Ovary (tissue), 7 donors: ENCODE measurements at regions not wholly inside any gene's neighbourhood (a gene's known extent, or its start where the extent isn't known, plus 50 kb on each side); places are given as distances from the start of the nearest gene placed in this dataset.

Experiments
- DNase-seq, 5 donors: peaks; one replicate each; pipeline ENCODE4 v3.0.0-alpha.2; 2019 to 2020
- H3K27ac ChIP-seq, 2 donors: fragments of 200-600 bp; one replicate each; pipeline versions ENCODE4 v1.5.1 to v1.8.0; 2019 to 2022
- H3K27me3 ChIP-seq: fragments of 200-600 bp; one replicate; pipeline ENCODE4 v1.8.0; 2022
- H3K36me3 ChIP-seq: fragments of 200-600 bp; sonication (generic); one replicate; pipeline ENCODE4 v1.5.1; 2019
- H3K4me1 ChIP-seq: one replicate; pipeline ENCODE4 v1.8.1; 2013; ENCODE audit warnings: mild to moderate bottlenecking, moderate library complexity; ENCODE audit not compliant: insufficient read depth
- H3K4me3 ChIP-seq: fragments of 200-600 bp; sonication (generic); one replicate; pipeline ENCODE4 v1.5.1; 2017
- H3K9me3 ChIP-seq, 2 donors: fragments of 200-600 bp in 1 of 2; sonication (generic) in 1 of 2; one replicate each; pipeline versions ENCODE4 v1.5.1 to v1.8.1; 2013 to 2019; ENCODE audit warnings: mild to moderate bottlenecking in 1 of 2, moderate library complexity in 1 of 2
- EP300 ChIP-seq: sonication (generic); formaldehyde crosslinking; IDR thresholded peaks from one replicate; pipeline ENCODE4 v1.6.1; 2017; ENCODE audit warnings: antibody characterized with exemption
- POLR2A ChIP-seq: fragments of 450-650 bp; IDR thresholded peaks from one replicate; pipeline ENCODE4 v1.6.1; 2017; ENCODE audit warnings: antibody characterized with exemption, mild to moderate bottlenecking, moderate library complexity
- WGBS, 3 donors: extraction: QIAGEN DNeasy Blood & Tissue Kit in 1 of 3; methylation state at CpG; one replicate each; pipeline versions ENCODE4 v1.1.5 to v1.1.7; 2013 to 2017; 5-methylcytosine and 5-hydroxymethylcytosine counted together
- intact Hi-C, 4 donors: fragments of 100-400 bp; cut with DNase I; formaldehyde crosslinking; loops; one replicate each; pipeline versions ENCODE4 v1.11.0 to v1.15.1; 2022 to 2023
- TF ChIP-seq, protein P1 (sequence below), 3 donors: fragments of 450-650 bp in 2 of 3; fragments of 200-600 bp in 1 of 3; IDR thresholded peaks; one replicate each; pipeline versions ENCODE4 v1.5.1 to v1.8.0; 2016 to 2022; ENCODE audit warnings: antibody characterized with exemption in 3 of 3, mild to moderate bottlenecking in 1 of 3
- donor health status: DM: no; HTN: no; CAD: no; lungs with moderate emphysema.
- donor health status: DM: no; HTN: no; CAD: no.
- donor health status: Bipolar disorder and iron deficiency.
- donor health status: DM: no; HTN: no; CAD: no.
- donor health status: DM: yes; HTN: yes; CAD: no.

DNA sequence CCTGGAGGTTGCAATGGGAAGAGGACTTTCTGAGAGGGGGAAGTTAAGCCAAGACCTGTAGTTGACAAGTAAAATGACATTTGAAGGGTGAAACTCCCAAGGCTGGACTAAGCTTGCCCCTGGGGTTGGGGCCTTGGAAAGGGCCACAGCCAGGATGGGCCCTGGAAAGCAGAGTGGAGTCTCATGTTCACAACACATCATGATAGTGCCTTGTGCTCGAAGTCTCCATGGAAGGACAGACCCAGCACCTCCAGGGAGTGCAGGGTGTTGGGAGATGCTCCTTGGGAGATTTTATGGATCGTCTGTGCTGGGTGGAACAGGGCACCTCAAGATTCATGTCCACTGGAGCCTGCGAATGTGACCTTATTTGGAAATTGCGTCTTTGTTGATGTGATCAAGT lies 55.6 kb upstream of the ACTRT2 start:
- DNase-seq, result no peak
- Histone ChIP-seq H3K4me1 (peaks cover 19% of the 10 kb centered on the region), H3K27me3 (no peaks in the 10 kb centered on the region), H3K27ac (no peak overlapping the region), H3K36me3 (no peaks in the 10 kb centered on the region), H3K4me3 (no peak overlapping the region), H3K9me3 (no peaks in the 10 kb centered on the region)
- TF ChIP-seq POLR2A, result no peak
- TF ChIP-seq, protein P1, sequence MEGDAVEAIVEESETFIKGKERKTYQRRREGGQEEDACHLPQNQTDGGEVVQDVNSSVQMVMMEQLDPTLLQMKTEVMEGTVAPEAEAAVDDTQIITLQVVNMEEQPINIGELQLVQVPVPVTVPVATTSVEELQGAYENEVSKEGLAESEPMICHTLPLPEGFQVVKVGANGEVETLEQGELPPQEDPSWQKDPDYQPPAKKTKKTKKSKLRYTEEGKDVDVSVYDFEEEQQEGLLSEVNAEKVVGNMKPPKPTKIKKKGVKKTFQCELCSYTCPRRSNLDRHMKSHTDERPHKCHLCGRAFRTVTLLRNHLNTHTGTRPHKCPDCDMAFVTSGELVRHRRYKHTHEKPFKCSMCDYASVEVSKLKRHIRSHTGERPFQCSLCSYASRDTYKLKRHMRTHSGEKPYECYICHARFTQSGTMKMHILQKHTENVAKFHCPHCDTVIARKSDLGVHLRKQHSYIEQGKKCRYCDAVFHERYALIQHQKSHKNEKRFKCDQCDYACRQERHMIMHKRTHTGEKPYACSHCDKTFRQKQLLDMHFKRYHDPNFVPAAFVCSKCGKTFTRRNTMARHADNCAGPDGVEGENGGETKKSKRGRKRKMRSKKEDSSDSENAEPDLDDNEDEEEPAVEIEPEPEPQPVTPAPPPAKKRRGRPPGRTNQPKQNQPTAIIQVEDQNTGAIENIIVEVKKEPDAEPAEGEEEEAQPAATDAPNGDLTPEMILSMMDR (IDR thresholded peaks at IDR 0.05), result no peak
- no peak for TF ChIP-seq EP300
- WGBS, 3 donors, result 95 to 97% (median 96%) methylated on average over 4 of the region's 4 CpGs
- intact Hi-C loops, result no loop called here

DNA sequence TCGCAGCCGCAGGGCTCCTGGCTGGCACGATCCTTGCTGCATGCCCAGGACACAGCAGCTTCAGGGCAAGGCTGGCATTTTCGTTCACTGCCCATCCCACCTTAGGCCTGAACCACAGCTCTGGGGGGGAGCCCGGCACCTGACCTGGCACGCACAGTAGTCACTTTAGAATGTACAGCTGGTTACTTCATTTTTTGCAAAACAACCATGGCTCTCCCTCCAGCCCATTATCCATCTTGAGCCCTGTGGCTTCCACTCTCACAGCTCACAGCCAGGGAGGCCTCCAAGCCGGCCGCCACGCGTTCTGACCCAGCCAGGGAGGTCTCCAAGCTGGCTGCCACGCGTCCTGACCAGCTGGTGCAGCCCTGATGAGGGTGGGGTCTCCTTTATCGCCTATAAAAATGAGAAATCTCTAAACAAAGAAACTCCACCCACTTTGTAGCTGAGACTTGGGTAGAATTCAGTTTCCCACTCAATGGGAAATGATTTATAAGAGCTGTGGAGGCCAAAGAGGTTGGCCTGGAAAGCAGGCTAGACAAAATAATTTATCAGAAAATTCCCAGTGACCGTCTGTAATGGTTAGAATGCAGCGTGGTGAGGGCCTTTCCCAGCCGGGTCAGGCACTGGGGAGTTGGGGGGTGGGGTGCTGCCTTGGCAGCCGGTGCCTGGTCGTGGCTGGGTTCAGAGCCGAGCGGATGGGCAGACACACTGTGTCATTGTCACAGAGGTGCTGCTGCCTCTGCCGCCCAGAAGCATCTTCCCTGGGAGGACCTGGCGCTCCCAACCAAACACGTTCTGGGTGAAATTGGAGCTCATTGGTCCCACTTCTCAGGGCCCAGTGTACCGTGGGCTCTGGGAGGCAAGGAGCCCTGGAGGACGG lies 54.6 kb upstream of the ACTRT2 start:
- H3K27me3 ChIP-seq, result no peaks in the 10 kb centered on the region
- peaks cover 19% of the 10 kb centered on the region for H3K4me1 ChIP-seq
- DNase-seq, result peak in 1 of 5 donors; percentile 48
- intact Hi-C loops, result no loop called here
- H3K27ac ChIP-seq, result no peak overlapping the region
- no peak overlapping the region for H3K4me3 ChIP-seq
- no peaks in the 10 kb centered on the region for H3K9me3 ChIP-seq
- WGBS, 3 donors, result 21 to 23% (median 23%) methylated on average over 24 to 25 of the region's 25 CpGs
- TF ChIP-seq, protein P1 (IDR thresholded peaks at IDR 0.05), result no peak
- TF ChIP-seq EP300 (no peak), POLR2A (no peak)
- no peaks in the 10 kb centered on the region for H3K36me3 ChIP-seq

GRCh38 chr1:2967329-2967725 lies 53.9 kb upstream of the ACTRT2 start:
- Histone ChIP-seq H3K27ac (no peak overlapping the region), H3K36me3 (no peaks in the 10 kb centered on the region), H3K27me3 (no peaks in the 10 kb centered on the region), H3K9me3 (no peaks in the 10 kb centered on the region), H3K4me3 (no peak overlapping the region), H3K4me1 (peaks cover 19% of the 10 kb centered on the region)
- 65 to 72% (median 70%) methylated on average over 13 to 15 of the region's 15 CpGs for WGBS, 3 donors
- peak in 1 of 5 donors; percentile 31 for DNase-seq
- TF ChIP-seq EP300, result no peak
- no peak for TF ChIP-seq POLR2A
- TF ChIP-seq, protein P1 (IDR thresholded peaks at IDR 0.05), result no peak
- intact Hi-C loops, result no loop called here

- intact Hi-C loops, result no loop called here
- Histone ChIP-seq H3K4me3 (no peak overlapping the region), H3K9me3 (no peaks in the 10 kb centered on the region), H3K27ac (no peak overlapping the region), H3K27me3 (no peaks in the 10 kb centered on the region), H3K36me3 (no peaks in the 10 kb centered on the region), H3K4me1 (peaks cover 19% of the 10 kb centered on the region)
- 52 to 61% (median 57%) methylated on average over 10 of the region's 10 CpGs for WGBS, 3 donors
- peak in 1 of 5 donors; percentile 29 for DNase-seq
- TF ChIP-seq EP300, result no peak
- TF ChIP-seq, protein P1 (IDR thresholded peaks at IDR 0.05), result no peak
- no peak for TF ChIP-seq POLR2A
Observed at GRCh38 chr1:2967881-2968280, 53.4 kb upstream of the ACTRT2 start.
